K562 (cell line): ENCODE measurements at regions not wholly inside any gene's neighbourhood (a gene's known extent, or its start where the extent isn't known, plus 50 kb on each side); places are given as distances from the start of the nearest gene placed in this dataset.

ENCODE experiments used
- ATAC-seq: fragments of 200-7000 bp; cut with Tn5 transposase; 3 replicates; pipeline ENCODE4 v1.9.1; 2020; ENCODE audit warnings: moderate library complexity
- BruUV-seq: library from RNA; stranded (reverse); fragments of 400-500 nt; replicated peaks from 2 replicates; lab custom pipeline; 2021; lab: Mats Ljungman, UMichigan
- CTCF ChIA-PET: fragments of 300-600 bp; formaldehyde crosslinking; extraction: SDS; loops from one replicate; lab custom pipeline; 2021; ENCODE audit warnings: low intra/inter-chr PET ratio; lab: Yijun Ruan, JAX
- POLR2A ChIA-PET: fragments of 300-600, 350-650 bp; sonication (Branson Sonifier 250); formaldehyde crosslinking; extraction: SDS; loops from one replicate; lab custom pipeline; 2021; ENCODE audit warnings: antibody characterized with exemption, inconsistent platforms; lab: Yijun Ruan, JAX
- DNase-seq, 4 experiments: peaks; one replicate each; pipeline versions ENCODE4 v3.0.0 to v3.0.0-alpha.2; 2011 to 2018; ENCODE audit warnings: low spot score in 3 of 4, mixed read lengths in 3 of 4; ENCODE audit errors: extremely low read depth in 1 of 4
- FAIRE-seq: peaks from 2 replicates; lab custom pipeline; 2011; peaks lifted over from hg19 to GRCh38; lab: Jason Lieb, UNC
- H2AFZ ChIP-seq: 2 replicates; pipeline ENCODE4 v1.6.0; 2011; ENCODE audit warnings: low read depth, low read length, control low read depth, inconsistent platforms
- H3K27ac ChIP-seq: fragments of 200-600 bp; 3 replicates; pipeline ENCODE4 v1.8.0; 2011; ENCODE audit warnings: low read depth, mild to moderate bottlenecking, control low read depth, inconsistent platforms, low read length, moderate library complexity, mixed read lengths; ENCODE audit errors: extremely low read depth
- H3K27me3 ChIP-seq, 2 experiments: fragments of 300-600 bp in 1 of 2; 2 replicates in 1 of 2; 3 replicates in 1 of 2; pipeline versions ENCODE4 v1.6.0 to v1.8.0; 2011; ENCODE audit warnings: inconsistent platforms in 2 of 2, low read length in 2 of 2, mild to moderate bottlenecking in 1 of 2, mixed read lengths in 1 of 2, moderate library complexity in 1 of 2; ENCODE audit not compliant: control insufficient read depth in 2 of 2, insufficient read depth in 2 of 2
- H3K36me3 ChIP-seq: fragments of 300-600 bp; 3 replicates; pipeline ENCODE4 v1.8.0; 2011; ENCODE audit warnings: mild to moderate bottlenecking, low read length, inconsistent platforms; ENCODE audit not compliant: control insufficient read depth, insufficient read depth
- H3K4me1 ChIP-seq, 2 experiments: fragments of 200-600 bp in 1 of 2; replicated peaks in 1 of 2; 2 replicates in 1 of 2; 3 replicates in 1 of 2; pipeline versions ENCODE4 v1.5.1 to v1.8.0; 2011; ENCODE audit warnings: inconsistent platforms in 2 of 2, low read length in 2 of 2, mild to moderate bottlenecking in 1 of 2, mixed read lengths in 1 of 2, moderate library complexity in 1 of 2; ENCODE audit not compliant: control insufficient read depth in 2 of 2, insufficient read depth in 2 of 2
- H3K4me2 ChIP-seq: 2 replicates; pipeline ENCODE4 v1.6.1; 2011; ENCODE audit warnings: low read length, control low read depth, inconsistent platforms, mixed read lengths; ENCODE audit not compliant: insufficient read depth
- H3K4me3 ChIP-seq: fragments of 200-600 bp; sonication (generic), shearing (Covaris generic); 2 replicates; pipeline ENCODE4 v1.5.1; 2016; ENCODE audit warnings: control low read depth, inconsistent platforms
- H3K79me2 ChIP-seq: fragments of 200-600 bp; 3 replicates; pipeline ENCODE4 v1.8.0; 2011; ENCODE audit warnings: low read length, inconsistent platforms; ENCODE audit not compliant: control insufficient read depth, insufficient read depth
- H3K9ac ChIP-seq, 2 experiments: 2 replicates each; pipeline versions ENCODE4 v1.6.0 to v1.6.1; 2011; ENCODE audit warnings: low read depth in 2 of 2, low read length in 2 of 2, control low read depth in 1 of 2, inconsistent platforms in 1 of 2, mild to moderate bottlenecking in 1 of 2, mixed read lengths in 1 of 2; ENCODE audit not compliant: insufficient read depth in 1 of 2
- H3K9me1 ChIP-seq: one replicate; pipeline ENCODE4 v1.6.0; 2011; ENCODE audit warnings: inconsistent platforms, mild to moderate bottlenecking, low read length, moderate library complexity; ENCODE audit not compliant: control insufficient read depth, insufficient read depth
- H3K9me3 ChIP-seq: replicated peaks from 2 replicates; pipeline ENCODE4 v1.5.1; 2011; ENCODE audit warnings: low read depth, low read length, inconsistent platforms; ENCODE audit not compliant: control insufficient read depth, insufficient read depth
- H4K20me1 ChIP-seq: replicated peaks from 2 replicates; pipeline ENCODE4 v1.6.1; 2011; ENCODE audit warnings: low read length, inconsistent platforms, mixed read lengths; ENCODE audit not compliant: control insufficient read depth, insufficient read depth
- DIDO1 ChIP-seq: fragments of 450-650 bp; IDR thresholded peaks from 2 replicates; pipeline ENCODE4 v1.6.1; 2016; ENCODE audit warnings: low read depth, missing biosample characterization, missing genetic modification characterization
- GATA2 ChIP-seq: sonication (generic); formaldehyde crosslinking; IDR thresholded peaks from 2 replicates; pipeline ENCODE4 v1.4.0; 2020; ENCODE audit warnings: mild to moderate bottlenecking, missing genetic modification reagents
- HMG20B ChIP-seq: fragments of 250-450 bp; sonication (Bioruptor Pico); IDR thresholded peaks from 2 replicates; pipeline ENCODE4 v1.5.0; 2021; ENCODE audit warnings: mild to moderate bottlenecking
- NFE2L1 ChIP-seq: fragments of 450-650 bp; IDR thresholded peaks from 2 replicates; pipeline ENCODE4 v1.6.1; 2016; ENCODE audit warnings: missing genetic modification characterization, low read depth, mild to moderate bottlenecking, missing compliant biosample characterization, moderate library complexity, borderline replicate concordance
- RBM34 ChIP-seq: fragments of 200-400 bp; formaldehyde crosslinking; IDR thresholded peaks from 2 replicates; pipeline ENCODE4 v1.6.1; 2018; ENCODE audit warnings: low read length, borderline replicate concordance; ENCODE audit not compliant: insufficient read depth
- THAP12 ChIP-seq: fragments of 250-450 bp; sonication (Bioruptor Pico); IDR thresholded peaks from 2 replicates; pipeline ENCODE4 v1.9.0; 2021; ENCODE audit warnings: mild to moderate bottlenecking, inconsistent platforms
- TOE1 ChIP-seq, 2 experiments: fragments of 450-650 bp in 1 of 2; sonication (generic) in 1 of 2; formaldehyde crosslinking in 1 of 2; IDR thresholded peaks; 2 replicates each; pipeline versions ENCODE4 v1.7.1 to v1.8.0; 2016 to 2022; ENCODE audit warnings: borderline replicate concordance in 2 of 2, mild to moderate bottlenecking in 2 of 2, antibody characterized with exemption in 1 of 2, inconsistent platforms in 1 of 2, low read depth in 1 of 2, missing genetic modification reagents in 1 of 2, moderate library complexity in 1 of 2
- ZBTB34 ChIP-seq: fragments of 250-450 bp; sonication (Bioruptor Pico); IDR thresholded peaks from 2 replicates; pipeline ENCODE4 v1.8.0; 2021; ENCODE audit warnings: mild to moderate bottlenecking, moderate library complexity
- ZFPM2 ChIP-seq: fragments of 250-450 bp; sonication (Bioruptor Pico); IDR thresholded peaks from 2 replicates; pipeline ENCODE4 v1.5.1; 2022; ENCODE audit warnings: mild to moderate bottlenecking
- ZNF224 ChIP-seq: sonication (generic); formaldehyde crosslinking; IDR thresholded peaks from 2 replicates; pipeline ENCODE4 v1.8.0; 2022; ENCODE audit warnings: mild to moderate bottlenecking, missing genetic modification reagents
- ZNF589 ChIP-seq: fragments of 200-800 bp; sonication (Bioruptor generic); IDR thresholded peaks from 2 replicates; pipeline ENCODE4 v1.6.1; 2016; ENCODE audit warnings: low read depth, missing genetic modification characterization, missing compliant biosample characterization
- ZNF764 ChIP-seq: fragments of 250-450 bp; sonication (Bioruptor Pico); IDR thresholded peaks from 2 replicates; pipeline ENCODE4 v1.4.0; 2020; ENCODE audit warnings: low read depth, mild to moderate bottlenecking, moderate library complexity
- WGBS: fragments of 100-300 bp; shearing (Covaris generic); methylation state at CpG from one replicate; pipeline ENCODE4 v1.1.6; 2016; ENCODE audit warnings: low coverage, mixed read lengths; ENCODE audit not compliant: insufficient coverage; ENCODE audit errors: missing lambda C conversion rate; 5-methylcytosine and 5-hydroxymethylcytosine counted together
- in situ Hi-C: fragments of 300-500 bp; cut with MboI; formaldehyde crosslinking; loops from 4 replicates; pipeline ENCODE4 v1.15.0; 2018; ENCODE audit warnings: inconsistent platforms, mixed read lengths
- intact Hi-C: fragments of 100-400 bp; cut with micrococcal nuclease; formaldehyde crosslinking; loops from 2 replicates; pipeline ENCODE4 v1.14.2; 2022
- TF ChIP-seq, protein P1 (sequence below): sonication (generic); formaldehyde crosslinking; IDR thresholded peaks from 2 replicates; pipeline ENCODE4 v1.8.0; 2023; ENCODE audit warnings: mild to moderate bottlenecking, missing genetic modification reagents
- TF ChIP-seq, protein P2 (sequence below): fragments of 450-650 bp; formaldehyde crosslinking; IDR thresholded peaks from 2 replicates; pipeline ENCODE4 v1.4.0; 2020; ENCODE audit warnings: mild to moderate bottlenecking

DNA sequence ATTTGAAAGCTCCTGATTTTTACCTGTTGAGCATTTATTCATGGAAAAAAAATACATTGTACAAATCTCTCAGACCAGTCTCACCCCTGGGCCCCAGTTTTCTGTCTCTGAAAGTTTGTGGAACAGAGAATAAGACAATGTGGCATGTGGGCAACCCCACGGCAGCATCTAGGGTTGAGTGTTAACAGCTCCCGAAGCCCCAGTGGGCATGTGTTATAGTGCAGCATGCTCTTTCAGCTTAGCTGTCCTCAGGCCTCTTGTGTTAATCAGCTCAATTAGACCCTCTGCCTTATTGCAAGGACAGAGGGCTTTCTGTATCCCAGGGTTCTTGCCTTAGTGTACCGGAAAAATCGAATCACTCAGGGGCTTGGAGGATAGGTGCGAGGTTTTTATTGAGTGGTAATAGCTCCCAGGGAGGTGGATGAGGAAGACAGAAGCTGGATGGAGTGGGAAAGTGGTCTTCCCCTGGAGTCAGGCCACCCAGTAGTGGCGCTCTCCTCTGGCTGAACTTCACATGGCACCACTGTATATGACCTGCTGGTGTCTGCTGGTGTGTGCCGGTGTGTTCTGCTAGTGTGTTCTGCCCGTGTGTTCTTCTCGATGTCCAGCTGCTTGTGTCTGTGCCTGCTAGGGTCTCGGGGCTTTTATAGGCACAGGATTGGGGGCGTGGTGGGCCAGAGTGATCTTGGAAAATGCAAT, 382.8 kb downstream of the EPM2A start:
- ATAC-seq: no peak
- no peak overlapping the region for H3K4me2 ChIP-seq

More for the DNA sequence above, 382.8 kb downstream of the EPM2A start:
- H3K9me1 ChIP-seq: no peaks in the 10 kb centered on the region
- no peak for TF ChIP-seq HMG20B (CRISPR knock-in tag)
- no peak for TF ChIP-seq ZNF589 (CRISPR knock-in tag)
- TF ChIP-seq, protein P1, sequence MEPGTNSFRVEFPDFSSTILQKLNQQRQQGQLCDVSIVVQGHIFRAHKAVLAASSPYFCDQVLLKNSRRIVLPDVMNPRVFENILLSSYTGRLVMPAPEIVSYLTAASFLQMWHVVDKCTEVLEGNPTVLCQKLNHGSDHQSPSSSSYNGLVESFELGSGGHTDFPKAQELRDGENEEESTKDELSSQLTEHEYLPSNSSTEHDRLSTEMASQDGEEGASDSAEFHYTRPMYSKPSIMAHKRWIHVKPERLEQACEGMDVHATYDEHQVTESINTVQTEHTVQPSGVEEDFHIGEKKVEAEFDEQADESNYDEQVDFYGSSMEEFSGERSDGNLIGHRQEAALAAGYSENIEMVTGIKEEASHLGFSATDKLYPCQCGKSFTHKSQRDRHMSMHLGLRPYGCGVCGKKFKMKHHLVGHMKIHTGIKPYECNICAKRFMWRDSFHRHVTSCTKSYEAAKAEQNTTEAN: no peak
- no peak for TF ChIP-seq DIDO1 (tag)
- no peak for TF ChIP-seq ZFPM2
- no peak for TF ChIP-seq ZNF764 (CRISPR knock-in tag)
- TF ChIP-seq, protein P2, sequence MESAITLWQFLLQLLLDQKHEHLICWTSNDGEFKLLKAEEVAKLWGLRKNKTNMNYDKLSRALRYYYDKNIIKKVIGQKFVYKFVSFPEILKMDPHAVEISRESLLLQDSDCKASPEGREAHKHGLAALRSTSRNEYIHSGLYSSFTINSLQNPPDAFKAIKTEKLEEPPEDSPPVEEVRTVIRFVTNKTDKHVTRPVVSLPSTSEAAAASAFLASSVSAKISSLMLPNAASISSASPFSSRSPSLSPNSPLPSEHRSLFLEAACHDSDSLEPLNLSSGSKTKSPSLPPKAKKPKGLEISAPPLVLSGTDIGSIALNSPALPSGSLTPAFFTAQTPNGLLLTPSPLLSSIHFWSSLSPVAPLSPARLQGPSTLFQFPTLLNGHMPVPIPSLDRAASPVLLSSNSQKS (CRISPR knock-in tag): no peak
- TF ChIP-seq NFE2L1: no peak
- no peak for TF ChIP-seq THAP12 (CRISPR knock-in tag)
- no peak for TF ChIP-seq ZNF224 (CRISPR knock-in tag)
- TF ChIP-seq GATA2 (CRISPR knock-in tag): no peak
- no peak for TF ChIP-seq RBM34
- no peak for TF ChIP-seq ZBTB34 (CRISPR knock-in tag)
- no peak for TF ChIP-seq TOE1 (IDR thresholded peaks at IDR 0.05; ENCODE audit: borderline replicate concordance)
- TF ChIP-seq TOE1 (CRISPR knock-in tag; IDR thresholded peaks at IDR 0.05; ENCODE audit: borderline replicate concordance, low read depth): no peak
- ChIA-PET CTCF (no interaction called here), POLR2A (no interaction called here)
- no peaks in the 10 kb centered on the region for H3K27me3 ChIP-seq
- DNase-seq: no peak
- H2AFZ ChIP-seq: no peak overlapping the region
- H3K36me3 ChIP-seq: no peaks in the 10 kb centered on the region
- no peaks in the 10 kb centered on the region for H4K20me1 ChIP-seq
- intact Hi-C loops: no loop called here
- H3K4me1 ChIP-seq: no peaks in the 10 kb centered on the region
- FAIRE-seq: no peak
- no TSS peak for BruUV-seq
- H3K9ac ChIP-seq: no peak overlapping the region
- H3K4me3 ChIP-seq: no peak overlapping the region
- in situ Hi-C loops: no loop called here
- no peaks in the 10 kb centered on the region for H3K79me2 ChIP-seq
- no peak overlapping the region for H3K27ac ChIP-seq
- H3K9me3 ChIP-seq: no peaks in the 10 kb centered on the region
- under 1% methylated on average over 11 of the region's 11 CpGs for WGBS
